OCI-LY3 (cell line): ENCODE measurements at regions not wholly inside any gene's neighbourhood (a gene's known extent, or its start where the extent isn't known, plus 50 kb on each side); places are given as distances from the start of the nearest gene placed in this dataset.

Experiments
- EZH2phosphoT487 ChIP-seq: fragments of 200-600 bp; shearing (Covaris generic); IDR thresholded peaks from 2 replicates; pipeline ENCODE4 v1.6.1; 2018; ENCODE audit warnings: antibody characterized with exemption, mixed run types, low read depth
- TF ChIP-seq, protein P1 (sequence below): fragments of 200-600, 300-600 bp; sonication (generic); IDR thresholded peaks from 2 replicates; pipeline ENCODE4 v1.5.1; 2014; ENCODE audit warnings: antibody characterized with exemption, low read length, low read depth

DNA sequence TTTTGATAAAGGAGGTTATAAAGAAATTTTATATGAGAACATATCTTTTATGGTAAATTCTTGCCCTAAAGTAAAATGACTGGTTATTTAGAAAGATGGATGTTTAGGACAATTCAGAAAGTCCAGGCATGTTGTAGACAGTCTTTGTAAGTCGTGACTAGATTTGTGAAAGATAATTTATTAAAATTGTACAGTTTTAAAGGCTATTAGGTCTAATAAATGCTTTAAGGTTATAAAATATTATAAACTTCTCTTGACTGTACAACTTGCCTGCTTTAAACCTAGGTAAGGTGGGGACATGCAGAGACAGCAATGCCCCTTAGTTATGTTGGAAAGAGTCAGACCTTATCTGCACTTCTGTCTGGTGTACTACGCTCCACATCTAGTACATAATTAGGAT lies 933.5 kb downstream of the SI start:
- TF ChIP-seq, protein P1, sequence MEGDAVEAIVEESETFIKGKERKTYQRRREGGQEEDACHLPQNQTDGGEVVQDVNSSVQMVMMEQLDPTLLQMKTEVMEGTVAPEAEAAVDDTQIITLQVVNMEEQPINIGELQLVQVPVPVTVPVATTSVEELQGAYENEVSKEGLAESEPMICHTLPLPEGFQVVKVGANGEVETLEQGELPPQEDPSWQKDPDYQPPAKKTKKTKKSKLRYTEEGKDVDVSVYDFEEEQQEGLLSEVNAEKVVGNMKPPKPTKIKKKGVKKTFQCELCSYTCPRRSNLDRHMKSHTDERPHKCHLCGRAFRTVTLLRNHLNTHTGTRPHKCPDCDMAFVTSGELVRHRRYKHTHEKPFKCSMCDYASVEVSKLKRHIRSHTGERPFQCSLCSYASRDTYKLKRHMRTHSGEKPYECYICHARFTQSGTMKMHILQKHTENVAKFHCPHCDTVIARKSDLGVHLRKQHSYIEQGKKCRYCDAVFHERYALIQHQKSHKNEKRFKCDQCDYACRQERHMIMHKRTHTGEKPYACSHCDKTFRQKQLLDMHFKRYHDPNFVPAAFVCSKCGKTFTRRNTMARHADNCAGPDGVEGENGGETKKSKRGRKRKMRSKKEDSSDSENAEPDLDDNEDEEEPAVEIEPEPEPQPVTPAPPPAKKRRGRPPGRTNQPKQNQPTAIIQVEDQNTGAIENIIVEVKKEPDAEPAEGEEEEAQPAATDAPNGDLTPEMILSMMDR = no peak
- TF ChIP-seq EZH2phosphoT487 = no peak
